ENCODE measurements at regions not wholly inside any gene's neighbourhood (a gene's known extent, or its start where the extent isn't known, plus 50 kb on each side); places are given as distances from the start of the nearest gene placed in this dataset.

GRCh38 chr10:117736655-117737054 is 194.1 kb downstream of the EMX2 start:
- DNase-seq (ENCODE audit: low spot score): no peak
- TF ChIP-seq CTCF (IDR thresholded peaks at IDR 0.05; ENCODE audit: extremely low read depth, missing control alignments): no peak

- DNase-seq (ENCODE audit: low spot score): no peak
- TF ChIP-seq CTCF (IDR thresholded peaks at IDR 0.05; ENCODE audit: extremely low read depth, missing control alignments): no peak
Observed at GRCh38 chr10:117740088-117740487, 197.5 kb downstream of the EMX2 start.

- TF ChIP-seq CTCF (IDR thresholded peaks at IDR 0.05; ENCODE audit: extremely low read depth, missing control alignments): no peak
- no peak for DNase-seq (ENCODE audit: low spot score)
Observed at GRCh38 chr10:117740691-117741222, 198.2 kb downstream of the EMX2 start.

GRCh38 chr10:117741524-117741923 is 199.0 kb downstream of the EMX2 start:
- DNase-seq (ENCODE audit: low spot score): no peak
- no peak for TF ChIP-seq CTCF (IDR thresholded peaks at IDR 0.05; ENCODE audit: extremely low read depth, missing control alignments)

- DNase-seq (ENCODE audit: low spot score): no peak
- TF ChIP-seq CTCF (IDR thresholded peaks at IDR 0.05; ENCODE audit: extremely low read depth, missing control alignments): no peak
Observed at GRCh38 chr10:117743509-117743908, 201.0 kb downstream of the EMX2 start.

GRCh38 chr10:117745301-117745700 is 202.8 kb downstream of the EMX2 start:
- no peak for DNase-seq (ENCODE audit: low spot score)
- TF ChIP-seq CTCF (IDR thresholded peaks at IDR 0.05; ENCODE audit: extremely low read depth, missing control alignments): no peak

GRCh38 chr10:117746541-117747448 is 204.2 kb downstream of the EMX2 start:
- no peak for TF ChIP-seq CTCF (IDR thresholded peaks at IDR 0.05; ENCODE audit: extremely low read depth, missing control alignments)
- DNase-seq (ENCODE audit: low spot score): no peak

Measured in GM20000 (cell line).